ENCODE measurements at regions not wholly inside any gene's neighbourhood (a gene's known extent, or its start where the extent isn't known, plus 50 kb on each side); places are given as distances from the start of the nearest gene placed in this dataset.
A peak's percentile ranks its signal among the peaks of the same experiment; 100 is the strongest.

DNA sequence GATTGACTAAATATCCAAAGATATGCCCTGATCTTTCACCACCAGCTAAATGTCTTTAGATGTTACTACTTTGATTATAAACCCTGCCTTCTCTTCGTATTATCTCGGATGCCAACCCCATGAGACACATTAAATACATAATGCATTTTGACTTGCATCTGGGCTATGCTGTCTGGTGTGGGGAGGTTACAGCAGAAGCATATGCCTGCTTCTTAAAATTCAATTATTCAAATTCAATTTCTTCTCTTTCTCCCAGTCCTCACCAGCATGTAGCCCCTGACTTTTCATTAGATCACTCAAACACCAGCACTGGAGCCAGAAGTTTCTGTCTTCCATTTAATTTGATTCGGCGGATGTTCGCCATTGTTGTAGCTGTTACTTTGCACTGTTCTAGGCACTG lies 360.7 kb upstream of the CAMK1G start:
- no peak for DNase-seq

DNA sequence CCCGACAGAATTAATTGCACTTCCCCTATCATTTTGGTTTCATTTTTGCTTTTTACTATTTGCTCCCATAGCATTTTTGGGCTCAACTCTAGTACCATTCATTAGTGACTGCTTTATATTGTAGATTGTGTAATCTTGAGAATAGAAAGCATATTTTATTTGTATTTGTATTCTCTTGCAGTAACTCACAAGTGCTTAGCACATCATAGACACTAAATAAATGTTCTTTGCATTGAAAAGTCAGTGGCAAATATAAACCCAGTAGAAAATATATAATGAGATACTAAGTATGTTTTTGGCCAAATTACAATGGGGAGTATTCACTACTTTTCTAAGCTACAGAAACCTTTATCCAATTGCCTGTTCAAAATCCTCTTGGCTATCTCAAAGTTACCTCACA lies 359.7 kb upstream of the CAMK1G start:
- no peak for DNase-seq

DNA sequence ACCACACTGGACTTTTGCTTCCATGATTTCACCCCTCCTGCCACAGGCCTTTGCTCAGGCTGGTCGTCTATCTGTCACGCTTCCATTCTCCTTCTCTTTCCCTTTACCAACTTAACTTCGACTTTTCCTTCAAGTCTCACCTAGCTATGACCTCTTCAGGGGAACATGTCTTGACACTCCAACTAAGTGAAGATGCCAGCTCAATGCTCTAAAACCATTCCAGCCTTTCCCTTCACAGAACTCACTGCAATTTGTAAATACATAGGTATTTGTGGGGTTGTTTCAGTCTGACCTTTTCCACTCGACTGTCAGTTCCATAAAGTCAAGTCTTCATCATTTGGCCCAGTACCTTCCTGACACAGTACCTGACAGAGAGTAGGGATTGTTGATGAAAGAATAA lies 358.6 kb upstream of the CAMK1G start:
- no peak for DNase-seq

DNA sequence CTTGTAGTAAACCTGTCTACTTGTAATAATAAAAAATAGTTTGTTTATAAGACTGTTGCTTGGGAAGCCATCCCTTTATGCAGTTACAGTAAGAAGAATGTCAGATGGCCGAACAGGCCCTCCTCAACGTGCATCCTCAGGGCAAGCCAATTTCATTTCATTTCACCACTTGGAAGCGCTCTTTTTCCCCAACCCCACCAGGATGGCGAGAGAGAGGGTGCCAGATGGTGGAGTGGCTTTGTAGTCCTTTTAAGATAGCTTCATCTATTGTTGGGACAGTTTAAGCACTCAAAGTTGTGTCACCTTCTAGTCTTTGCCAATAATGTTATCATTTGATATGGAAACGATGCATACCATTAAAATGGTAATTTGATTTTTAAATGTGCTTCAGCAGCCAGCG lies 356.3 kb upstream of the CAMK1G start:
- DNase-seq = no peak

DNA sequence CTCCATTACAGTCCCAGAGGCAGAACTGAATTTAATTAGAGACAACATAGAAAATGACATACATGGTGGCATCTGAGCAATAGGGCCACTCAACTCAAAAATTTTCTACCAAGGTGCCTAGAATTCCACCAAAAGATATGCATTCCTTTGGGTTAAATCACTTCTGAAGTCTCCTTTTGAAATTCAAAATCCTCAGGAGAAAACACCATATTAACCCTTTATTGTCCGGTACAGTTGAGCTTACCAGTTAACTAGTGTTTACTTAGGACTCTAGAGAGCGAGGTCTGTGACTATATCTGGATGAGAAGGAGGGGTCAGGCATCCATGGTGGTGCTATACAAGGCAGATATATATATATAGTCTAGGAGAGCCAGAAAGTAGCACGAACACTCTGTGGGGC lies 355.6 kb upstream of the CAMK1G start:
- no peak for DNase-seq

DNA sequence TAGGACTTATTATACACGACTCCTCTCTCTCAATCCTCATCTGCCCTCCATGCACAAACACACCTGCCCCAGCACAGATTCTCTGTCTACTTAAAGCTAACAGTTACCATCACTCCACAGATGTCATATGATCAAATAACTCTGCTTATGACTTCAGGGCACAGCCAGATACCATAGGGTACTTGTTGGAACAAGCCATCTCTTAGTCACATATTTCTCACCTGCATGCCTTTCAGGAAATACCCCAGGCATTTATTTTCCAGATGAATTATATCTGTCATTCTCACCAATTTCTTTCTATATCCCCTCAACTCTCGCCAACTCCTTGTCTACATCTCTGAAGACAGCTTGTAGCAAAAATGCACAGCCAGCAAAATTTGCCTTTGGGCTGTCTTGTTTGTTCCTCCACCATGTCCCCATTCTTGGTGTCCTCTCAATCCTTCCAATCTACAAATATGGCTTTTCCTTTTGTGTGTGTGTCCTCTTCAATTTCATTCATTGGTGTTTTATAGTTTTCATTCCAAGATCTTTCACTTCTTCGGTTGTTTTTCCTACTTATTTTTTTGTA lies 353.9 kb upstream of the CAMK1G start:
- DNase-seq = no peak

DNA sequence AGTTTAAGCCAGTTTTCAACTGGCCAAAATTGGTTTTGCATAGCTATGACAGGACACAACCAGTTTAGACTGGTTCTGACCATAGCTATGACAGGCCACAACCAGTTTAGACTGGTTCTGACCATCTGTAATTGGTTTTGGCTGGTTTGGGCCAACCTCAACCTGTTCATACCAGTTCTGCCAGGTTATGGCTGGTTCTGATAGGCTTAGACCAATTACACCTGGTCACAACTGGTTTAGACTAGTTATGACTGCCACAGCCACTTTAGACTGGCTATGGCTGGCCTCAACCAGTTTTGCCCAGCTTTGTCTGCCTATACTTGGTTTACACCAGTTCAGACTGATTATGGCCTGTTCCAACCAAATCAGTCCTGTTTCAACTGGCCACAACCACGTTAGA lies 353.2 kb upstream of the CAMK1G start:
- no peak for DNase-seq

DNA sequence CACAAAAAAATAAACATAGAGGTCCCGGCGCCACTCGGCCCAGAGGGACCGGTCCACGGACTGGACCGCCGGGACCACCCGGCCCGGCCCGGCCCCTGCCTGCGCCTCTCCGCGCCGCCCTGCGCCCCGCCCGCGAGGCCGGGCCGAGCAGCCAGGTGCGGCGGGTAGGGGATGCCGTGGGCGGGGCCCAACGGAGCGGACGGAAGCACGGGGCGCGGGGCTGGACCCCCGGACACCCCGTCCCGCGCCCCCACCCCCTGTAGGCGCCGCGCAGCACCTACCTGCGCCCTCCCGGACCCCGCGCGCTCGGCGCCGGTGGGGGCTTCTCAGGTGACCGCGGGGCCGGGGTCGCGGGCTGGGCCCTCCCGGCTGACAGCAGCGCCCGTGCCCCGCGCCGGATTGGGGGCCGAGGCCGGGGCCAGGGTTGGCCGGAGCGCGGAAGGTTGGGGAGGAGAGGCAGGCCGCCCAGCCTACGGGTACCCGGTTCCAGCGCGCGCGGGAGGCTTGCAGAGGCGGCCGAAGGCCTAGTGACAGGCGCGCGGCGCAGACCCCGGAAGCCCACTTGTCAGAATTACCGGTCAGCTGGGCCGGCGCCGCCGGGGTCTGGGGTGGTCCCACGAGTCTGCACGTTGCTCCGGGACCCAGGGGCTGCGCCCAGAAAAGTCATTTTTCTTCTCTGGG lies 351.9 kb upstream of the CAMK1G start:
- no peak for DNase-seq

DNA sequence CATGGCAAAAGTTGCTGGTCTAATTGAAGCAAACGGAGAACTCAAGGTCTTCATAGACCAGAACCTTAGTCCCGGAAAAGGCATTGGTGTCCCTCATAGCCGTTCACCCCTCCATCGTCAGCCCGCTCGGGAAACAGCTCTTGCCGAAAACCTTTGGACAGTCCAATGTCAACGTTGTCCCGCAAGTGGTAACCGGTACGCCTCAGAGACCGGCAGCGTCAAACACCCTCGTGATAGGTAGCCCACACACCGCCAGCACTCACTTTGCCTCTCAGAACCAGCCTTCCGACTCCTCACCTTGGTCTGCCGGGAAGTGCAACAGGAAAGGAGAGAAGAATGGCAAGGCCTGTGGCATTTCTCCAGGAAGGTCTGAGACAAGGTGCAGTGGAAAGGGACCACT lies 351.3 kb upstream of the CAMK1G start:
- no peak for DNase-seq

DNA sequence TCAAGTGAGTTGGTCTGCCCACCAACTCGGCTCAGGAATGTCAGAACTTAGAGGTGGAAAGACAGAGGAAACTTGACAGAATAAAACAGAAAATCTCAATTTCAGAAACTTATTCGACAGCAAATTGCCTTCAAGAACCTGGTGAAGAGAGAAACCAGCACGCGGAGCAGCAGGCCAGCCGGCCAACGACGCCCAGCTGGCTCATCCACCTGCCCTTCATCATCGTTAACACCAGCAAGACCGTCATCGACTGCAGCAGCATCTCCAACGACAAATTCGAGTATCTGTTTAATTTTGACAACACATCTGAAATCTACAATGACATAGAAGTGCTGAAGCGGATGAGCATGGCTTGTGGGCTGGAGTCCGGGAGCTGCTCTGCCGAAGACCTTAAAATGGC lies 350.8 kb upstream of the CAMK1G start:
- no peak for DNase-seq

DNA sequence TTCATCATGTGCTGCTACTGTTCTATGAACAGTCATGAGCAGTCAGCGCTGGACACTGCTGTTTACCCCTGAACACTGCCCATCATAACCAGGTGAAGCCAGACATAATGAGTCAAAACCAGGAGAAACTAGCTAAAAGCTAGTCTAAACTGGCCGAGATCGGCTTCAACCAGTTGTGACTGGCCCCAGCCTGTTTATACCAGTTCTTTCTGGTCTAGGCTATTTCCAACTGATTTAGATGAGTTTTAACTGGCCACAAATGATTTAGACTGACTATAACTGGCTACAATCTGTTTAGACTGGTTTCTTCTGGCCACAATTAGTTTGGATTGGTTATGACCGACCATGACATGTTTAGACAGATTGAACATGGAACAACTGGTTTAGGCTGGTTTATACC lies 348.3 kb upstream of the CAMK1G start:
- no peak for DNase-seq

DNA sequence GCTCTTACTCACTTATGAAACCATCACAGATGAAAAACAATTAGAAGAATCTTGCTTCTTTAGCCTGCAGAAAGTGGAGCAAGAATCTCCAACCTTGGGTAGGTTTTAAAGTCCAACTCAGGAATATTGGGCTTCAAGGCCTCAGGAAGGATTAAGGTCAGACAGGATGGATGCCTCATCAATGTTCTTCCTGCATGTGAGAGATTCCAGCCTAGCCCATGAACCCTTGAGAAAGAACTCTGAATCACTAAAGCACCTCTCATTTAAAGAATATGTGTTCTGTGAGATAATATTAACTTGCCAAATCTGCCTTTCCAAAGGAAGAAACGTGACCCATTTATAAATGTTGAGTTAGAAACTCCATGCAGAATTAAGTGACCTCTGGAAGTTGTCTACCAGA lies 345.2 kb upstream of the CAMK1G start:
- no peak for DNase-seq

DNA sequence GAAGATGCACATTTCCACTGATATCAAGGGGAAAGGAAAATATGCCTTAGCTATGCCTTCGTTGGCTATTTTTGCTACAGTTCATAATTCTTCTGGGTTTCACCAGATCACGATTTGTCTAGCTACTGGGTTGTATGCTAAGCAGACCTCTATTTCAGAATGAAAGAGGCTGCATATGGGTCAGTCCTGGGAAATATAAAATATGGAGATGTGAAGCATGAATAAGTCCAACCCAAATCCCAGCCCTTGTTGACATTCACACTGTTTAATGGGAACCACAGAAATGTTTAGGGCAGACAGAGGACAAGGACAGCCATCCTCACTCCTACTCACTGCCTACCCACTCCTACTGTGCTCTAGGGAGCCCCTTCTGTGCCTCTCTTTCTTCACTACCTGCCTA lies 343.2 kb upstream of the CAMK1G start:
- DNase-seq = no peak

DNA sequence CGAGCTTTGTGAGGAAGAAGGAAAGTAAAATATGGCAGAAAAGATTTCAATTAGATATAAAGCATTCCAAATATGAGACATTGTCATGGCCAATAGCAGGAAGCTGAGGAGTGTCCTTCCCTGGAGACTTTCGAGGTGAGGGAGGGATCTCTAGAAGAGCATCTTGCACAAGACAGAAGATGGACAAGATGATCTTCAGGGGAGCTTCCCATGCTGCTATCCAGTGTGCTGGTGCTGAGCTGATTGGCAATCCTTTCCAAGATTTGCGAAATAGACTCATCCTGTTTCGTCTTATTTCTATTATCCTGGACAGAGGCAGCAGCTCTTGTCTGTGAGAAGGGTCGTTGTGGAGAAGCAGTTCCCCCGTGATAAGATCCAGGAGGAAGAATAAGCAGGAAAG lies 342.0 kb upstream of the CAMK1G start:
- no peak for DNase-seq

DNA sequence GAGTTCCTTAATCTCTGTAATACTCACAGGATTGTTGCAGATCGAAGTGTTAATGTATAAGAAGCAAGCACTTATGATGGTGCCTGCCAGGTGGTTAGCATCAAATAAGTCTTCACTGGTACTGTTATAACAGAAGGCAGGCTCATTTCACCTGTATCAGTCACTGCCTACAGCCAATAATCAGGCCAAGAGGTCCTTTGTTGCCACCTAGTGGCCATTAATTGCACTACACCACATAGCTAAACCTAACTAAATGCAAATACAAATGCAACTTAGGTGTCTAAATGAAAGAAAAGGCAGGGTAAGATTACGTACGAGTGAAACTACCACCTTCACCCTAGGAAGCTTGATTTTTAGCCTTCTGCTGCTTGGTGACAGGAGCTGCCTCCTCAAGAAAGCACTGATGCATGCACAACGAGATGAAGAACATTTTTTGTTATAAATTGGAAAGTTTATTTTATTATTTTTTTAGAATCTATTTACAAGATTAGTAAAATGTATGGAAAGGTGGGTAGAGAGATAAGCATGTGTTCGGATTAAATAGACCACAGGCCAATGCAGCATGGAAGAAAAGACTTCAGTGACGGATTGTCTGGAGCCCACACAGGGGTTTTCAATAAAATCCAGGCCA lies 334.8 kb upstream of the CAMK1G start:
- DNase-seq = peak; percentile 62

DNA sequence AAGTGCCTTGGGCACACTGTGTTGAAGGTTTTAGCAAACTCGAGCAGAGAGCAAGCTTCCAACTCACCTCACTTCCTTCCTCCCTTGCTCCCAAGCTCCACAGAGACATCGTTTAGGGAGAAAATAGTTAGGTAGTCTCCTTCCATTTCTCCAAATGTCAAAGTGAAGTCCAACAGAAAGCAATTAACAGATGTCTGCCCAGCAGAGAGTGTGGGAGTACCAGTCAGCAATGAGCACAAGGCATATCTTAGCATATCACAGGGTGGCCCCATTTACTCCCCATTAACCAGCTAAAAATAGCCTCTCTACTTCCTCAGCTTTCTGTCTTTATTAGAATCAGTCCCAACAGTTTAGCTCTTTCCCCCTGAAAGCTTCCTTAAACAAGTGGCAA lies 334.2 kb upstream of the CAMK1G start:
- peak; percentile 12 for DNase-seq

DNA sequence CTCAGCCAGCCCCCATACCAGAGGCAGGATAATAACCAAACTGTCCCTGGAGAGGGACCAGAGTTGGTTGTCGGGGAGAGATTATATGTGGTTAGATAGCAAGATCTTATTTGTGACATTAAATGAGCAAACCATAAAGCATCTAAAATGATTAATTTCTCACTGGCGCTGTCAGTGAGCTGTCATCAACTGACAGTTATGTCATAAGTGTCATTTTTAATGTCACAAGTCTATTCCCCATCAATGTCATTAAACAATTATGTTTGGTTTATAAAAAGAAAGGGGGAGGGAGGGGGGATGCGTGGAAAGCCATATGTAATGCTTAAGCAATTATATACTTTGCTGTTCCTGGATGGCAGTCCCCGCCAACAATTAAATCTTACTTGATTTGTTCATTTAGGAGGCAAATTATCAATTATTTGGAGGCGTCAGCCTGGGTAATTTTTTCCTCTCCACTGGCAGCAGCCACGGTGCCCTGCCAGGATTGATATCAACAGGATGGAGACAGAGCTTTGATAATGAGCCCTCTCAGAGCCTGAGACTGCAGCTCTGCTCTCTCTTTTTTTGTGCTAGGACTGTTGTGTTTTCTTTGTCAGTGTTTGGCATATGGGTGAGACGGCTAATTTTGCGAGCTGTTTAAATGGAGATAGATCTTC lies 333.6 kb upstream of the CAMK1G start:
- no peak for DNase-seq

DNA sequence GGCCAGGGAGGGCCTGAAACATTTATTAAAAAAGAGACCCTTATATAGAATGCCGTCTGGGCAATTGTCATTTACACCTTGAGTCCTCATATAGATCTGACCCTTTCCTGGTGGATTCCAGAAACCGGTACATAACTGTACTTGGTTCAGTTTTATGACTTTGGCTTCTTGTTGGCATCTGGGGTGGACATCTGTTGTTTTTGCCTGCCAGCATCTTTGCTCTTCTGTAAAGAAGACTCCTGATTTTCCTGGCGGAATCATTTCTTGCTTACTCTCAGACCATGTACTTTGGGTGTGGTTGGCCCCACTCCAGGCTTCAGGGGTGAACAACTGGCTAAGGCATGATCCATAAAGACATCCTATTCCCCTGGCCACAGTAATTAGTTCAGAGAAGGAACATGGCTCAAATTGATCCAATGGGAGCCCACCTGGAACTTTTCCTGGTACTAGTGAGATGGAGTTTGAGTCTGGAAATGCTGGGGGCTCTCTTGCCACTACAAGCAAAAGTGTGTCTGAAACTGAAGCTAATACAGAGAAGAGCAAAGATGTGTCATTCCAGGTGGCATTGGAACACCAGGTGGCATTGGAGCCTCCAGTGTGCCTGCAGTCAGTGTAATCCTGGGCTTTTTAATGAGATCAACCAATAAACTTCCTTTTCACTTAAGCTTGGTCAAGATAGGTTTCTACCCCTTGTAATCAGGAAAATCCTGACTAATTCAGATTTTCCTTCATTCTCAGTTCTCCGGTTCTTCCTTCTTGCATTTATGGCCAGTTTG lies 332.5 kb upstream of the CAMK1G start:
- no peak for DNase-seq

DNA sequence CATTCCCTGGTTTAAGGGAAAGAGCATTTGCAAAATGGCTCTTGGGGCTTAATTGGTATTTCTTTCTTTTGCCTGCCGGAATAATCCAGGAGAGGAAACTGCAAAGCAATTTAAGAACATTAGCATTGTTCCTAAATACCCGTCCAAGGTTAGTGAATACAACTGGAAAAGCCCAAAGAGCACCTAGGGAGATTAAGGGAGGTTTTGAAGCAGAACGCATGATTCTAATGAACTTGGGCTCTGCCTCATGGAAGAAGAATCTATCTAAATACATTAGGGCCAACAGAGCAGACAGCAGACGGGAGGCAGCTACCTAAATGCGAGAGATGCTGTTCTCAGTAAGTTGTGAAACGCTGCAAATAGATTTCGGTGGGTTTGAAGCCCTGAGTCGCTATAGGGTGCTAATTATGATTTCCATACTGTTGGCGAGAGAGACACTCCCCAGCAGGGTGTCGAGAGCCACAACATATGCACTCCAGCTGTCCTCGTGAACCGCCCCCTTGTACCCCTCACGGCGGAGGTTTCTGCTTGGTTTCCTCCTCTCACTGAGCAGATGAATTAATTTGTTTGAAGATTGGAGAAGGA lies 326.7 kb upstream of the CAMK1G start:
- DNase-seq = no peak

DNA sequence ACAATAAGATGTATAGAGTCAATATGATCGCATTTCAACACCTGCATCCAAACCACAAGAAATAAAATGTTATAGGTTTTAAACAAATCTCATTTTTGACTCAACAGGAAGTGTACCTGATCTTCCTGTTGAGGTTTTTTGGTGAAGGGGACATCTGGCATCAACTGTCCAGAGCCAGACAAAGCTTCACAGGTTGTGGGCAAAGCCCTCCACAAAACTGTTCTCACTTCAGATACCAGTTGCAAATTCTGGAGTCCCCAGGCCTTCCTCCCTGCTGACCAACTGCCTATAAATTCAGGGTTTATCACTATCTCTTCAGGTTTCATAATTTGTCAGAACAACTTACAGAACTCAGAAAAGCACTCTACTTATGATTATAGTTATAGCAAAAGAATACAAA lies 326.1 kb upstream of the CAMK1G start:
- no peak for DNase-seq

DNA sequence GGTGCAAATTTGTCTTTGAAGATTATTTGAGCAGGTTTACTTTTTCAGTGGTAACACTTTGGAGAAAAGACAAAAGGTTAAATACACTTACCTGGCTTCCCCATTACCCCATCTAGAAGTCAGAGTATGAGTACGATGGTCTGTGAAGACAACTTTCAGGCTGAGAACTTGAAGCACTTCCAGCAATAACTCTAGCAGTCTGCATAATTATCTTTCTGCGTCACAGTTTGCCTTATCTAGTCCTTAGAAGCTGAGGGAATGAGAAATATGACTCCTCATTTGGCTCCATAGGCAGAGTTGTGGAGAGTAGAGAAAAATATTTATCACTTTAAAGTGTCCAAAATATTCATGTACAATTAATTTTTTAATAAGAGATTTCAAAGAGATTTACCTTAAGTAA lies 323.4 kb upstream of the CAMK1G start:
- DNase-seq = no peak

DNA sequence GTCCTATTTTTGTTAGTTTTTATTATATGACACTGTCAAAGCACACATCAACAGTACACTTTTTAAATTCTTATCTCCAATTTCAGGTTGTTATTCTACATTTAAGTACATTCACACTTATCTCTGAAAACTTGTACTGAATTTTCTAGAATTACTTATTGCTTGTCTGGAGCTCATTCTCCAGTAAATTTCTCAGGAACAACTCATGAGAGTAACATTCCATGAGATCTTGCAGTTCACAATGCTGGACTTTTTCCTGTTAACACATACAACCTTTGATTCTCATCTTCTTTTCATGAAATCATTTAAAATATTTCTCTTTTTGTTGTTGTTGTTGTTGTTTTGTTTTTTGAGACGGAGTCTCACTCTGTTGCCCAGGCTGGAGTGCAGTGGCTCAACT lies 320.9 kb upstream of the CAMK1G start:
- no peak for DNase-seq

Data from renal pelvis (tissue), 1 donor.